ENCODE measurements at regions not wholly inside any gene's neighbourhood (a gene's known extent, or its start where the extent isn't known, plus 50 kb on each side); places are given as distances from the start of the nearest gene placed in this dataset.

GRCh38 chr16:86701286-86701975, 123.1 kb downstream of the FOXL1 start:
- H4K20me1 ChIP-seq (ENCODE audit: control insufficient read depth, extremely low read depth, insufficient read depth, low read length), result no peaks in the 10 kb centered on the region
- no peaks in the 10 kb centered on the region for H3K4me1 ChIP-seq (ENCODE audit: control insufficient read depth, extremely low read depth, insufficient read depth, low read length)
- H3K4me3 ChIP-seq (replicated peaks in 1 of 4; ENCODE audit: control extremely low read depth in 1 of 4, insufficient read depth in 1 of 4, low read depth in 3 of 4, low read length in 4 of 4), result no peak overlapping the region
- H3K9me3 ChIP-seq (ENCODE audit: control insufficient read depth, insufficient read depth, low read depth, low read length), result no peaks in the 10 kb centered on the region
- no peaks in the 10 kb centered on the region for H3K79me2 ChIP-seq (ENCODE audit: control insufficient read depth, insufficient read depth, low read length)
- H3K27ac ChIP-seq (ENCODE audit: insufficient read depth, low read length), result no peak overlapping the region
- H2AFZ ChIP-seq (ENCODE audit: low read length), result no peak overlapping the region
- no peak for TF ChIP-seq CTCF (conservative IDR thresholded peaks at IDR 0.05 in 1 of 2, IDR thresholded peaks at IDR 0.05 in 1 of 2; ENCODE audit: low read depth in 1 of 2, low read length in 2 of 2)
- no peak for TF ChIP-seq EZH2 (IDR thresholded peaks at IDR 0.05; ENCODE audit: low read length, missing control alignments)
- no peak for DNase-seq (ENCODE audit: low read depth in 2 of 2)
- H3K27me3 ChIP-seq (ENCODE audit: control insufficient read depth, insufficient read depth, low read length), result peaks cover 2% of the 10 kb centered on the region
- no peak overlapping the region for H3K4me2 ChIP-seq (ENCODE audit: extremely low read depth, insufficient read depth, low read length)
- H3K9ac ChIP-seq (ENCODE audit: insufficient read depth, low read length), result no peak overlapping the region
- no peaks in the 10 kb centered on the region for H3K36me3 ChIP-seq (ENCODE audit: control insufficient read depth, insufficient read depth, low read length)

- Histone ChIP-seq H3K4me3 (replicated peaks in 1 of 4; ENCODE audit: control extremely low read depth in 1 of 4, insufficient read depth in 1 of 4, low read depth in 3 of 4, low read length in 4 of 4) (no peak overlapping the region), H3K27ac (ENCODE audit: insufficient read depth, low read length) (no peak overlapping the region), H4K20me1 (ENCODE audit: control insufficient read depth, extremely low read depth, insufficient read depth, low read length) (no peaks in the 10 kb centered on the region), H3K9ac (ENCODE audit: insufficient read depth, low read length) (no peak overlapping the region), H3K79me2 (ENCODE audit: control insufficient read depth, insufficient read depth, low read length) (no peaks in the 10 kb centered on the region), H2AFZ (ENCODE audit: low read length) (no peak overlapping the region), H3K4me1 (ENCODE audit: control insufficient read depth, extremely low read depth, insufficient read depth, low read length) (no peaks in the 10 kb centered on the region), H3K9me3 (ENCODE audit: control insufficient read depth, insufficient read depth, low read depth, low read length) (no peaks in the 10 kb centered on the region), H3K4me2 (ENCODE audit: extremely low read depth, insufficient read depth, low read length) (no peak overlapping the region), H3K36me3 (ENCODE audit: control insufficient read depth, insufficient read depth, low read length) (no peaks in the 10 kb centered on the region), H3K27me3 (ENCODE audit: control insufficient read depth, insufficient read depth, low read length) (peaks cover 2% of the 10 kb centered on the region)
- DNase-seq (ENCODE audit: low read depth in 2 of 2), result no peak
- TF ChIP-seq CTCF (conservative IDR thresholded peaks at IDR 0.05 in 1 of 2, IDR thresholded peaks at IDR 0.05 in 1 of 2; ENCODE audit: low read depth in 1 of 2, low read length in 2 of 2), result no peak
These were observed 124.7 kb downstream of the FOXL1 start for GRCh38 chr16:86702824-86703588.

- no peaks in the 10 kb centered on the region for H4K20me1 ChIP-seq (ENCODE audit: control insufficient read depth, extremely low read depth, insufficient read depth, low read length)
- H3K79me2 ChIP-seq (ENCODE audit: control insufficient read depth, insufficient read depth, low read length), result no peaks in the 10 kb centered on the region
- TF ChIP-seq EZH2 (IDR thresholded peaks at IDR 0.05; ENCODE audit: low read length, missing control alignments) (no peak), CTCF (conservative IDR thresholded peaks at IDR 0.05 in 1 of 2, IDR thresholded peaks at IDR 0.05 in 1 of 2; ENCODE audit: low read depth in 1 of 2, low read length in 2 of 2) (no peak)
- H2AFZ ChIP-seq (ENCODE audit: low read length), result no peak overlapping the region
- H3K4me2 ChIP-seq (ENCODE audit: extremely low read depth, insufficient read depth, low read length), result no peak overlapping the region
- H3K9ac ChIP-seq (ENCODE audit: insufficient read depth, low read length), result no peak overlapping the region
- no peaks in the 10 kb centered on the region for H3K36me3 ChIP-seq (ENCODE audit: control insufficient read depth, insufficient read depth, low read length)
- no peaks in the 10 kb centered on the region for H3K9me3 ChIP-seq (ENCODE audit: control insufficient read depth, insufficient read depth, low read depth, low read length)
- no peak overlapping the region for H3K4me3 ChIP-seq (replicated peaks in 1 of 4; ENCODE audit: control extremely low read depth in 1 of 4, insufficient read depth in 1 of 4, low read depth in 3 of 4, low read length in 4 of 4)
- no peaks in the 10 kb centered on the region for H3K4me1 ChIP-seq (ENCODE audit: control insufficient read depth, extremely low read depth, insufficient read depth, low read length)
- no peak overlapping the region for H3K27ac ChIP-seq (ENCODE audit: insufficient read depth, low read length)
- DNase-seq (ENCODE audit: low read depth in 2 of 2), result no peak
- peaks cover 4% of the 10 kb centered on the region for H3K27me3 ChIP-seq (ENCODE audit: control insufficient read depth, insufficient read depth, low read length)
These were observed 126.2 kb downstream of the FOXL1 start for GRCh38 chr16:86704516-86704915.
